ENCODE measurements at regions not wholly inside any gene's neighbourhood (a gene's known extent, or its start where the extent isn't known, plus 50 kb on each side); places are given as distances from the start of the nearest gene placed in this dataset.

DNA sequence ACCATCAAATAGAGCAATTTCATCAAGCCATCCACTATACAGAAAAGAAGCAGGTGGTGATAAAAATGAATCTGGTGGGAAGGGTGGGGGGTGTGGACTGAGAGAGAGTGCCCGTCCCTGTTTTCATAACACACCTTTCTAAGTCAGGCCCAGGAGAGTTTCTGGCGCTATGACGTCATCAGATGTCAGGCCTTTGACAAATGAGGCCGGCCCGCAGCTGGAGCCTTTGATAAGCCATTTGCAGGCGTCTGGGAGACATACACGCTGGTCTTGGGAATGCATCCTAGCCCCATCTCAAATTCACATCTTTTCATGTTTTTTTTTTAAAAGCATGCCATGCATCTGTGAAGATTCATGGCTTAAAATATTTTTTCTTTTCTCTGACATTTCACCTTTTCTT lies 404.5 kb downstream of the BCOR start (continued):
- no peak for TF ChIP-seq ZFX (CRISPR knock-in tag; IDR thresholded peaks at IDR 0.05)
- no peak for TF ChIP-seq DDX20 (tag; IDR thresholded peaks at IDR 0.05; ENCODE audit: low read depth)
- peak; percentile 56; the same call in 1 of the 2 replicates for TF ChIP-seq ZNF766 (CRISPR knock-in tag; conservative IDR thresholded peaks at IDR 0.05)
- TF ChIP-seq PYGO2 (tag; IDR thresholded peaks at IDR 0.05) = peak; percentile 66; the same call in 1 of the 2 replicates
- peak in 1 of 2 experiments; percentile 40; a peak in 1 of 4 replicates for TF ChIP-seq FOXK2 (conservative IDR thresholded peaks at IDR 0.05 in 1 of 2, IDR thresholded peaks at IDR 0.05 in 1 of 2; ENCODE audit: low read depth in 2 of 2)
- TF ChIP-seq ZNF644 (tag; IDR thresholded peaks at IDR 0.05; ENCODE audit: low read depth) = peak; percentile 86
- TF ChIP-seq, protein P1, sequence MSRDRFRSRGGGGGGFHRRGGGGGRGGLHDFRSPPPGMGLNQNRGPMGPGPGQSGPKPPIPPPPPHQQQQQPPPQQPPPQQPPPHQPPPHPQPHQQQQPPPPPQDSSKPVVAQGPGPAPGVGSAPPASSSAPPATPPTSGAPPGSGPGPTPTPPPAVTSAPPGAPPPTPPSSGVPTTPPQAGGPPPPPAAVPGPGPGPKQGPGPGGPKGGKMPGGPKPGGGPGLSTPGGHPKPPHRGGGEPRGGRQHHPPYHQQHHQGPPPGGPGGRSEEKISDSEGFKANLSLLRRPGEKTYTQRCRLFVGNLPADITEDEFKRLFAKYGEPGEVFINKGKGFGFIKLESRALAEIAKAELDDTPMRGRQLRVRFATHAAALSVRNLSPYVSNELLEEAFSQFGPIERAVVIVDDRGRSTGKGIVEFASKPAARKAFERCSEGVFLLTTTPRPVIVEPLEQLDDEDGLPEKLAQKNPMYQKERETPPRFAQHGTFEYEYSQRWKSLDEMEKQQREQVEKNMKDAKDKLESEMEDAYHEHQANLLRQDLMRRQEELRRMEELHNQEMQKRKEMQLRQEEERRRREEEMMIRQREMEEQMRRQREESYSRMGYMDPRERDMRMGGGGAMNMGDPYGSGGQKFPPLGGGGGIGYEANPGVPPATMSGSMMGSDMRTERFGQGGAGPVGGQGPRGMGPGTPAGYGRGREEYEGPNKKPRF (IDR thresholded peaks at IDR 0.05; ENCODE audit: low read depth, low read length) = no peak
- TF ChIP-seq, protein P2, sequence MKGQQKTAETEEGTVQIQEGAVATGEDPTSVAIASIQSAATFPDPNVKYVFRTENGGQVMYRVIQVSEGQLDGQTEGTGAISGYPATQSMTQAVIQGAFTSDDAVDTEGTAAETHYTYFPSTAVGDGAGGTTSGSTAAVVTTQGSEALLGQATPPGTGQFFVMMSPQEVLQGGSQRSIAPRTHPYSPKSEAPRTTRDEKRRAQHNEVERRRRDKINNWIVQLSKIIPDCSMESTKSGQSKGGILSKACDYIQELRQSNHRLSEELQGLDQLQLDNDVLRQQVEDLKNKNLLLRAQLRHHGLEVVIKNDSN (CRISPR knock-in tag; IDR thresholded peaks at IDR 0.05) = no peak
- TF ChIP-seq, protein P3, sequence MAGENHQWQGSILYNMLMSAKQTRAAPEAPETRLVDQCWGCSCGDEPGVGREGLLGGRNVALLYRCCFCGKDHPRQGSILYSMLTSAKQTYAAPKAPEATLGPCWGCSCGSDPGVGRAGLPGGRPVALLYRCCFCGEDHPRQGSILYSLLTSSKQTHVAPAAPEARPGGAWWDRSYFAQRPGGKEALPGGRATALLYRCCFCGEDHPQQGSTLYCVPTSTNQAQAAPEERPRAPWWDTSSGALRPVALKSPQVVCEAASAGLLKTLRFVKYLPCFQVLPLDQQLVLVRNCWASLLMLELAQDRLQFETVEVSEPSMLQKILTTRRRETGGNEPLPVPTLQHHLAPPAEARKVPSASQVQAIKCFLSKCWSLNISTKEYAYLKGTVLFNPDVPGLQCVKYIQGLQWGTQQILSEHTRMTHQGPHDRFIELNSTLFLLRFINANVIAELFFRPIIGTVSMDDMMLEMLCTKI (IDR thresholded peaks at IDR 0.05; ENCODE audit: partially characterized antibody) = no peak
- TF ChIP-seq CREM (IDR thresholded peaks at IDR 0.05; ENCODE audit: low read depth) = peak; percentile 96
- no peak for TF ChIP-seq PCBP2 (IDR thresholded peaks at IDR 0.05; ENCODE audit: low read depth, low read length, poor library complexity, severe bottlenecking)
- no peak for TF ChIP-seq HNRNPH1 (optimal IDR thresholded peaks at IDR 0.05; ENCODE audit: low read depth, low read length)
- TF ChIP-seq ZSCAN32 (CRISPR knock-in tag; IDR thresholded peaks at IDR 0.05) = no peak
- TF ChIP-seq, protein P4, sequence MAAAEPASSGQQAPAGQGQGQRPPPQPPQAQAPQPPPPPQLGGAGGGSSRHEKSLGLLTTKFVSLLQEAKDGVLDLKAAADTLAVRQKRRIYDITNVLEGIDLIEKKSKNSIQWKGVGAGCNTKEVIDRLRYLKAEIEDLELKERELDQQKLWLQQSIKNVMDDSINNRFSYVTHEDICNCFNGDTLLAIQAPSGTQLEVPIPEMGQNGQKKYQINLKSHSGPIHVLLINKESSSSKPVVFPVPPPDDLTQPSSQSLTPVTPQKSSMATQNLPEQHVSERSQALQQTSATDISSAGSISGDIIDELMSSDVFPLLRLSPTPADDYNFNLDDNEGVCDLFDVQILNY (CRISPR knock-in tag; IDR thresholded peaks at IDR 0.05) = no peak
- no peak for TF ChIP-seq TARDBP (IDR thresholded peaks at IDR 0.05)
- peak; percentile 91 for TF ChIP-seq DPF2 (IDR thresholded peaks at IDR 0.05)
- TF ChIP-seq IFI16 (CRISPR knock-in tag; IDR thresholded peaks at IDR 0.05) = no peak
